Naive B cell (primary cell): ENCODE measurements at regions not wholly inside any gene's neighbourhood (a gene's known extent, or its start where the extent isn't known, plus 50 kb on each side); places are given as distances from the start of the nearest gene placed in this dataset.
A peak's percentile ranks its signal among the peaks of the same experiment; 100 is the strongest.
"Not testable (repeated sequence)": the region's sequence is repeated elsewhere in the genome, so short reads cannot be mapped to it uniquely, and the experiment has no call there.

Experiments
- ATAC-seq, 2 donors: fragments of 150-1000 bp; cut with Tn5 transposase; 2 replicates each; pipeline ENCODE4 v1.10.0; 2021; ENCODE audit warnings: low read depth in 2 of 2, mild to moderate bottlenecking in 2 of 2, moderate library complexity in 2 of 2
- DNase-seq: peaks from one replicate; pipeline ENCODE4 v3.0.0; 2022
- H3K27ac Mint-ChIP-seq, 6 donors: one replicate each; pipeline ENCODE4 v1.8.0; 2020 to 2022; ENCODE audit warnings: mild to moderate bottlenecking in 6 of 6, mixed read lengths in 6 of 6, moderate library complexity in 5 of 6, inconsistent platforms in 2 of 6
- H3K27me3 Mint-ChIP-seq, 3 donors: one replicate each; pipeline ENCODE4 v1.8.0; 2021 to 2022; ENCODE audit warnings: mixed read lengths in 3 of 3, mild to moderate bottlenecking in 1 of 3
- H3K36me3 Mint-ChIP-seq, 2 donors: one replicate each; pipeline ENCODE4 v1.8.0; 2020 to 2022; ENCODE audit warnings: mixed read lengths in 2 of 2, inconsistent platforms in 1 of 2, mild to moderate bottlenecking in 1 of 2
- H3K4me1 Mint-ChIP-seq, 3 donors: one replicate each; pipeline ENCODE4 v1.8.0; 2020 to 2022; ENCODE audit warnings: mixed read lengths in 3 of 3, inconsistent platforms in 1 of 3, mild to moderate bottlenecking in 1 of 3, moderate library complexity in 1 of 3
- H3K4me3 Mint-ChIP-seq, 8 donors: one replicate each; pipeline ENCODE4 v1.8.0; 2020 to 2022; ENCODE audit warnings: mild to moderate bottlenecking in 8 of 8, mixed read lengths in 8 of 8, moderate library complexity in 8 of 8, inconsistent platforms in 2 of 8
- H3K9me3 Mint-ChIP-seq, 7 donors: one replicate each; pipeline ENCODE4 v1.8.0; 2020 to 2022; ENCODE audit warnings: mixed read lengths in 7 of 7, mild to moderate bottlenecking in 5 of 7, inconsistent platforms in 2 of 7, moderate library complexity in 1 of 7

- Mint-ChIP-seq H3K27ac (no peak overlapping the region), H3K9me3 (peaks cover 0 to 20% (median 2%) of the 10 kb centered on the region in 7 donors), H3K36me3 (no peaks in the 10 kb centered on the region), H3K4me1 (no peaks in the 10 kb centered on the region), H3K4me3 (no peak overlapping the region), H3K27me3 (peaks cover 0 to 23% (median 10%) of the 10 kb centered on the region in 3 donors)
- DNase-seq: no peak
- no peak for ATAC-seq
Observed at GRCh38 chr6:4250645-4251044, 115.3 kb upstream of the ECI2 start.

GRCh38 chr6:4243832-4244231 lies 108.5 kb upstream of the ECI2 start:
- not testable (repeated sequence) for H3K4me3 Mint-ChIP-seq, H3K4me1 Mint-ChIP-seq, ATAC-seq, DNase-seq, H3K27ac Mint-ChIP-seq
- Mint-ChIP-seq H3K36me3 (peaks cover 6 to 33% of the 10 kb centered on the region in 2 donors), H3K27me3 (peaks cover 0 to 27% (median 15%) of the 10 kb centered on the region in 3 donors), H3K9me3 (peaks cover 14 to 65% (median 33%) of the 10 kb centered on the region in 7 donors)

- H3K27ac Mint-ChIP-seq: no peak overlapping the region
- ATAC-seq (no peak), DNase-seq (no peak)
- no peak overlapping the region for H3K4me3 Mint-ChIP-seq
- peaks cover 0 to 21% (median 15%) of the 10 kb centered on the region in 3 donors for H3K27me3 Mint-ChIP-seq
- peaks cover 6 to 33% of the 10 kb centered on the region in 2 donors for H3K36me3 Mint-ChIP-seq
- H3K9me3 Mint-ChIP-seq: peaks cover 11 to 59% (median 33%) of the 10 kb centered on the region in 7 donors
- H3K4me1 Mint-ChIP-seq: no peaks in the 10 kb centered on the region
Observed at GRCh38 chr6:4243237-4243636, 107.9 kb upstream of the ECI2 start.

- Mint-ChIP-seq H3K4me3 (no peak overlapping the region), H3K27me3 (peaks cover 0 to 19% (median 15%) of the 10 kb centered on the region in 3 donors), H3K9me3 (peaks cover 11 to 52% (median 33%) of the 10 kb centered on the region in 7 donors), H3K36me3 (peaks cover 6 to 33% of the 10 kb centered on the region in 2 donors), H3K4me1 (no peaks in the 10 kb centered on the region), H3K27ac (no peak overlapping the region)
- ATAC-seq: no peak
- no peak for DNase-seq
Observed at GRCh38 chr6:4242601-4243000, 107.2 kb upstream of the ECI2 start.

GRCh38 chr6:4240148-4240547 lies 104.8 kb upstream of the ECI2 start:
- peaks cover 6 to 33% of the 10 kb centered on the region in 2 donors for H3K36me3 Mint-ChIP-seq
- H3K4me3 Mint-ChIP-seq: no peak overlapping the region

GRCh38 chr6:4225161-4225872 lies 89.9 kb upstream of the ECI2 start:
- ATAC-seq (no peak), DNase-seq (no peak)
- Mint-ChIP-seq H3K9me3 (peaks cover 3 to 24% (median 7%) of the 10 kb centered on the region in 7 donors), H3K27me3 (peaks cover 20 to 37% (median 36%) of the 10 kb centered on the region in 3 donors), H3K4me1 (peaks cover 0 to 5% (median 0%) of the 10 kb centered on the region in 3 donors), H3K36me3 (peaks cover 0 to 11% of the 10 kb centered on the region in 2 donors), H3K27ac (no peak overlapping the region), H3K4me3 (peak overlapping the region in 1 of 8 donors; percentile 42)

More at GRCh38 chr6:4240148-4240547, 104.8 kb upstream of the ECI2 start:
- peaks cover 0 to 19% (median 15%) of the 10 kb centered on the region in 3 donors for H3K27me3 Mint-ChIP-seq
- H3K4me1 Mint-ChIP-seq: no peaks in the 10 kb centered on the region
- no peak overlapping the region for H3K27ac Mint-ChIP-seq
- H3K9me3 Mint-ChIP-seq: peaks cover 11 to 40% (median 29%) of the 10 kb centered on the region in 7 donors
- ATAC-seq (no peak), DNase-seq (no peak)

GRCh38 chr6:4224067-4224978 lies 88.9 kb upstream of the ECI2 start:
- H3K4me3 Mint-ChIP-seq: peak overlapping the region in 1 of 8 donors; percentile 42
- H3K9me3 Mint-ChIP-seq: peaks cover 6 to 24% (median 11%) of the 10 kb centered on the region in 7 donors
- H3K27ac Mint-ChIP-seq: peak overlapping the region in 1 of 6 donors; percentile 69
- DNase-seq (no peak), ATAC-seq (no peak)
- peaks cover 5 to 11% of the 10 kb centered on the region in 2 donors for H3K36me3 Mint-ChIP-seq
- peaks cover 20 to 38% (median 37%) of the 10 kb centered on the region in 3 donors for H3K27me3 Mint-ChIP-seq
- H3K4me1 Mint-ChIP-seq: peaks cover 0 to 5% (median 0%) of the 10 kb centered on the region in 3 donors

- Mint-ChIP-seq H3K27me3 (peaks cover 20 to 50% (median 43%) of the 10 kb centered on the region in 3 donors), H3K4me3 (no peak overlapping the region), H3K27ac (no peak overlapping the region), H3K4me1 (peaks cover 0 to 5% (median 0%) of the 10 kb centered on the region in 3 donors), H3K9me3 (peaks cover 9 to 33% (median 14%) of the 10 kb centered on the region in 7 donors), H3K36me3 (peaks cover 11 to 29% of the 10 kb centered on the region in 2 donors)
- DNase-seq (no peak), ATAC-seq (no peak)
Observed at GRCh38 chr6:4220558-4220957, 85.2 kb upstream of the ECI2 start.

- not testable (repeated sequence) for H3K27ac Mint-ChIP-seq, H3K4me1 Mint-ChIP-seq, H3K4me3 Mint-ChIP-seq, ATAC-seq, DNase-seq
- H3K9me3 Mint-ChIP-seq: peaks cover 10 to 51% (median 29%) of the 10 kb centered on the region in 7 donors
- peaks cover 18 to 41% of the 10 kb centered on the region in 2 donors for H3K36me3 Mint-ChIP-seq
- peaks cover 13 to 55% (median 45%) of the 10 kb centered on the region in 3 donors for H3K27me3 Mint-ChIP-seq
Observed at GRCh38 chr6:4218619-4219317, 83.4 kb upstream of the ECI2 start.

- ATAC-seq (no peak), DNase-seq (no peak)
- peaks cover 7 to 25% (median 23%) of the 10 kb centered on the region in 3 donors for H3K27me3 Mint-ChIP-seq
- peaks cover 24 to 30% (median 27%) of the 10 kb centered on the region in 3 donors for H3K4me1 Mint-ChIP-seq
- peaks cover 7 to 48% (median 33%) of the 10 kb centered on the region in 7 donors for H3K9me3 Mint-ChIP-seq
- H3K27ac Mint-ChIP-seq: no peak overlapping the region
- H3K4me3 Mint-ChIP-seq: no peak overlapping the region
- peaks cover 7 to 48% of the 10 kb centered on the region in 2 donors for H3K36me3 Mint-ChIP-seq
Observed at GRCh38 chr6:4212588-4212987, 77.2 kb upstream of the ECI2 start.

GRCh38 chr6:4210629-4211419 lies 75.4 kb upstream of the ECI2 start:
- DNase-seq (peak; percentile 49), ATAC-seq (peak; percentile 80 to 81)
- Mint-ChIP-seq H3K9me3 (peaks cover 7 to 41% (median 27%) of the 10 kb centered on the region in 7 donors), H3K4me1 (peaks cover 32 to 37% (median 36%) of the 10 kb centered on the region in 3 donors), H3K27ac (peak overlapping the region; percentile 21 to 78 (median 50)), H3K36me3 (peaks cover 7 to 40% of the 10 kb centered on the region in 2 donors), H3K27me3 (peaks cover 0 to 14% (median 11%) of the 10 kb centered on the region in 3 donors), H3K4me3 (peak overlapping the region in 6 of 8 donors; percentile 27 to 80 (median 62))

GRCh38 chr6:4209196-4209595 lies 73.8 kb upstream of the ECI2 start:
- ATAC-seq: peak; percentile 83
- H3K9me3 Mint-ChIP-seq: peaks cover 5 to 37% (median 21%) of the 10 kb centered on the region in 7 donors
- H3K27me3 Mint-ChIP-seq: peaks cover 9 to 16% (median 15%) of the 10 kb centered on the region in 3 donors
- H3K4me1 Mint-ChIP-seq: peaks cover 32 to 43% (median 36%) of the 10 kb centered on the region in 3 donors
- peak; percentile 44 for DNase-seq
- peak overlapping the region; percentile 7 to 95 (median 46) for H3K27ac Mint-ChIP-seq
- peaks cover 0 to 37% of the 10 kb centered on the region in 2 donors for H3K36me3 Mint-ChIP-seq
- peak overlapping the region; percentile 4 to 87 (median 66) for H3K4me3 Mint-ChIP-seq
